Fibroblast of gingiva (primary cell): ENCODE measurements at regions not wholly inside any gene's neighbourhood (a gene's known extent, or its start where the extent isn't known, plus 50 kb on each side); places are given as distances from the start of the nearest gene placed in this dataset.
A peak's percentile ranks its signal among the peaks of the same experiment; 100 is the strongest.

ENCODE experiments used
- DNase-seq: peaks from one replicate; pipeline ENCODE4 v3.0.0-alpha.2; 2011; ENCODE audit warnings: low read depth

DNA sequence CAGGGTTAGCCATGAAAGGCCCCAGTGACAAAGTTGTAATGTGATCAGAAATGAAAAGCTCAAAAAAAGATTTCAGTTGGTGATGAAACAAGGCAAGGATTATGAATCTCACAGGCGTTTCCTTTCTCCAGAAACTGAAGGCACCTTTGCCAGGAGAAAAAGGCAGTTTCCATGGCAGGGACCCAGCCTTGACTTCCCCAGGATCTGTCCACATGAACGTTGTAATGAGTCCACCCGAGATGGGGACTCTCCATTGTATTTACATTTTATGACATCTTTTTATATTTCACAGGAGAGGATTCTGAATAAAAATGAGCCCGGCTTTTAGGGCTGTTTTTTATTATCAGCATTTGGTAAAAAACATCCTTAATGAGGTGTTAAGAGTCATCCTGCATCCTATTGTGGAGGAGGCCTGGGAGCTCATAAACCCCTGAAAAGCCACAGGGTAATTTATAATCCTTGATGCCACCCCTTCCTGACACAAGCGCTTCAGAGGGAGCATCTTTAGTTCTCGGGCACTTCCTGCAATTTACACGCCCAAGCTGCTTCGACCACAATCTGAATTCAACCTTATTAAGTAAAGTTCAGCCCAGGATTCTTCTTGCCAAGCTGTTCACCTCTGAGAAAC, 74.1 kb upstream of the SALL4 start:
- DNase-seq = no peak

DNA sequence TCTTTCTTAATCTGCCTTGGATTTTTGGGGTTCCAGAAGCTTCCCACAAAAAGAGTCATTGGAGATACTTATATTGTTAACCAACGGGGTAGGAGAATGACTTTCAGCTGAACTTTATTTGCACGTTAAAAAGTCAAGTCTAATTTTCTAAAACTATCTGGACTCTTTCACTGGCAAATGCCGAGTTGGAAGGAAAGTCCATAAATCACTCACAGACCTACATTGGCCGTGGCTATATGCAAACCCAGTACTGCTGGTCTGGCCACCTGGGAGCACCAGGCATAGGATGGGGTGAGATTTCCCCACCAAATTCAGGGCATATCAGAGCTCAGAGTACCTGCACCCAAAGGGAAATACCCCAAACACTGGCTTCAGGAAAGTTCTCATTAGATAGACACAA, 71.3 kb upstream of the SALL4 start:
- no peak for DNase-seq

GRCh38 chr20:51871943-51872342, 69.6 kb upstream of the SALL4 start:
- DNase-seq = no peak

DNA sequence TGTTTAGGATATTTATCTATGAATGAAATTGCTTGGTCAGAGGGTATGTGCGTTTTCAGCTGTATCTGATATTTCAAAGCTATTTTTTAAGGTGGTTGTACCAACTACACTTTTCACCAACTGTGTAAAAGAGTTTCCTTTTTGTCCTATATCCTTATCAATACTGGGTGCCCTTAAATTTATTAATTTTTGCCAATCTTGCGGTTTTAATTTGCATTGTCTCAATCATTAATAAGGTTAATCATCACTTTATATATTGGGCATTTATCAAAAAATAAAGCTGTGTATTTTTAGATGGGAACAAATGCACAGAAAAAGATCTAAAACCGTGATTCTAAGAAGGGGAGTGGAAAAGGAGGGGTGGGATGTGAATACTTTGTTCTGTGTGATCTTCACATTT, 66.7 kb upstream of the SALL4 start:
- DNase-seq = no peak

DNA sequence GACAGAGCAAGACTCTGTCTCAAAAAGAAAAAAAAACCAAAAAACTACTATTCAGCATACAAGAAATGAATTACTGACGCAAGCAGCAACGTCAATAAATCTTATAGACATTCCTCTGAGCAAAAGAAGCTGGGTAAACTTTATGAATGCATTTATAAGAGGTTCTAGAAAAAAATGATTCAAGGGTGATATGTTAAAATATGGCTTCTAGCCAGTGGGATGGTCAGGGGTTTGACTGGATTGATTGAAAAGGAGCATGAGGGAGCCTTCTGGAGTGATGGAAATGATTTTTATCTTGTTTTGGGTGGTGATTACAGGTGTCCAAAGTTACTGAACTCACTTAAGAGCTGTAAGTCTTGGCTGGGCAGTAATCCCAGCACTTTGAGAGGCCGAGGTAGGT, 64.9 kb upstream of the SALL4 start:
- DNase-seq = no peak

DNA sequence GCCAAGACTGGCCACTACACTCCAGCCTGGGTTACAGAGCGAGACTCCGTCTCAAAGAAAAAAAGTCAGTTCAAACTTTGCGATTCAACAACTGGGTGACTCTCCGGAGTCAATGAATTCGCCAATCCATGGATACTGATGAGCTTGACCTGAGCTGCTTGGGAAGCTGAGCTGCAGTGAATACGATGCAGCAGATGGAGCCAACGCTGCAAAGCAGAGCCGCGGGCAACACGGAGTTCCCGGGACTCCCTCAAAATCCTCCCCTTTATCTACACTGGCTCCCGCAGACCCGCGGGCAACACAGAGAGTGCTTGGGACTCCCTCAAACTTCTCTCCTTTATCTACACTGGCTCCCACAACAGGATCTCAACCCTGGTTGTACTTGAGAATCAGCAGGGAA, 62.6 kb upstream of the SALL4 start:
- DNase-seq = no peak

DNA sequence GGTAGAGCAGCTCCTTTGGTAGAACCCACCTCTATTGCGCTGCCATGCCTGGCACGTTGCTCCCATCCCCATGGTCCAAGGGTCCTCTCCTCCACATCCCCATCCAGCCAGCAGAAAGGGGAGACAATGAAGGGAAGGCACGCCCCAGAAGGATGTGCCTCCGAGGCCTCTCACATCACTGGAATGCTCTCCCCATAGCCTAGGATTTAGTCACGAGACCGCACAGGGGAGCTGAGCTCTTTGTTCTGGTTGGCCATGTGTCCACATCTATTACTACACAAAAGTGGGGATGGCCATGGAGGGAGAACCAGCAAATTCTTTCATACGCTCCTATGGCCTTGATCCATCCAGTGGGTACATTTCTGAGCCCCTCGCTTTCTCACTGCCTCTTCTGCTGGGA, 60.5 kb upstream of the SALL4 start:
- DNase-seq = no peak

GRCh38 chr20:51861726-51862466, 59.6 kb upstream of the SALL4 start:
- DNase-seq = no peak

GRCh38 chr20:51860111-51860882, 58.0 kb upstream of the SALL4 start:
- DNase-seq = peak; percentile 11

- no peak for DNase-seq
Measured at GRCh38 chr20:51856432-51856831, 54.1 kb upstream of the SALL4 start.

- no peak for DNase-seq
Measured at GRCh38 chr20:51854921-51855320, 52.6 kb upstream of the SALL4 start.
